ENCODE measurements at regions not wholly inside any gene's neighbourhood (a gene's known extent, or its start where the extent isn't known, plus 50 kb on each side); places are given as distances from the start of the nearest gene placed in this dataset.

DNA sequence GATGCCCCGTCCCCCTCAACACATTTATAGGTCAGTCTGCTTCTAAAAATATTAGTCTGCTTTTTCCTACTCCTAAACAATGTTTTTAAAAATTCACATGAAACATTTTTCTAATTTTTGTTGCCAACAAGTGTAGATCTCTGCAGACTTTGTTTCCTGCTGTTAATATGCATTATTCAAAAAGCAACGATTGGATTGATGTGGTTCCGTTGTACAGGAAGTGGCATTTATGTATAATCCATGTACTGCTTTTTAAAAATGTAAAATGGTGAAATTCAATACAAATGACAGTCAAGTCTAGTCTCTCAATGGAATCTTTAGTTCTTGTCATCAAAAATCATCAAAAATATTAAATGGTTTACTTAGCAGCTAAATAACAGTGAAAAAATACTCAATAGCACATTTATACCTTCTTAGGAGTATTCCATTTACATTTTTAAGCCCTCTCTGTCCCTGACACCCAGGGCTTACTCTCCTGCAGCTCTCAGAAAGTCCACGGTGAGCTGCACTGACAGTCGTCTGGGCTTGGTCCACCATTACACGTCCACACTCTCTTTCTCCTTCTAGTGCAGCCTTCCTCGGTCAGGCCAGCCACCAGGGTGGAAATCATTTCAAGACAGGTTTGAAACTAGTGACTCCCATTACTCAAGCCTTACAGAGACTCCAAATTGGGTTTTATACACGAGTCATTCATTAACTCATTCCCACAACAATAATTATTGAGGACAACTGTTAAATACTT is 211.5 kb downstream of the TMEM200A start:
- Histone ChIP-seq H4K20me1 (replicated peaks; ENCODE audit: control insufficient read depth, insufficient read depth, low read length) (no peaks in the 10 kb centered on the region), H3K4me3 (no peak overlapping the region), H2AFZ (ENCODE audit: low read depth, low read length) (no peak overlapping the region), H3K9me1 (ENCODE audit: control insufficient read depth, insufficient read depth, low read length) (no peaks in the 10 kb centered on the region), H3K9me3 (replicated peaks; ENCODE audit: control insufficient read depth, insufficient read depth, low read depth, low read length) (no peaks in the 10 kb centered on the region), H3K36me3 (ENCODE audit: control insufficient read depth, insufficient read depth, low read length) (no peaks in the 10 kb centered on the region), H3K27me3 (ENCODE audit: control insufficient read depth in 2 of 2, insufficient read depth in 2 of 2, low read length in 2 of 2) (no peaks in the 10 kb centered on the region), H3K4me2 (ENCODE audit: insufficient read depth, low read length) (no peak overlapping the region), H3K27ac (ENCODE audit: extremely low read depth, low read depth, low read length) (no peak overlapping the region), H3K4me1 (replicated peaks in 1 of 2; ENCODE audit: control insufficient read depth in 2 of 2, insufficient read depth in 2 of 2, low read length in 2 of 2) (no peaks in the 10 kb centered on the region), H3K79me2 (ENCODE audit: control insufficient read depth, insufficient read depth, low read length) (no peaks in the 10 kb centered on the region), H3K9ac (ENCODE audit: insufficient read depth in 1 of 2, low read depth in 2 of 2, low read length in 2 of 2) (no peak overlapping the region)
- DNase-seq (ENCODE audit: extremely low read depth in 1 of 4, low spot score in 3 of 4) (no peak), FAIRE-seq (no peak), ATAC-seq (no peak)
- no TSS peak for BruUV-seq (replicated peaks)
- ChIA-PET POLR2A (no interaction called here), CTCF (ENCODE audit: low intra/inter-chr PET ratio) (no interaction called here)
- no peak for TF ChIP-seq TCFL5 (CRISPR knock-in tag; conservative IDR thresholded peaks at IDR 0.05)
- TF ChIP-seq ZNF184 (CRISPR knock-in tag; IDR thresholded peaks at IDR 0.05) = no peak
- TF ChIP-seq MCM3 (IDR thresholded peaks at IDR 0.05) = no peak
- in situ Hi-C loops (cut with MboI) = no loop called here
- intact Hi-C loops (cut with micrococcal nuclease) = no loop called here
- whole genome bisulfite sequencing (ENCODE audit: insufficient coverage, low coverage, missing lambda C conversion rate) = 0% methylated on average over 8 of the region's 8 CpGs

DNA sequence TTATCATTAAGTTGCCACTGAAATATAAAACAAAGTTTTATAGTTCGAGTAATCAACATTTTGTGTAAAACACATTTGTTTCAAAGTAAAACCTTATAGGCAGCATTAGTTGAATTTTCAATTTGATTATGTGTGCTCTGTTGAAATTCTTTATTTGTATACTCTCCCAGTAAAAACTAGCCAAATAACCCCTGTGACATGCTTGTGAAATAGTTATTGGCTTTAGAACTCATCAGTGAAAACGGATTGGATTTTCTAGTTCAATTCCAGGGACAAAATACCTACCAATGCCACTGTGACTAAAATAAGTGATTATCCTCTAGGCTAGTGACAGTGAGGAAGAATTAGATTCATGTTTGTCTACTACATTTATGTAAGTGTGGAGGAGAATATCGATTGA is 212.9 kb downstream of the TMEM200A start:
- in situ Hi-C loops (cut with MboI) (no loop called here), intact Hi-C loops (cut with micrococcal nuclease) (no loop called here)
- Histone ChIP-seq H3K79me2 (ENCODE audit: control insufficient read depth, insufficient read depth, low read length) (no peaks in the 10 kb centered on the region), H3K36me3 (ENCODE audit: control insufficient read depth, insufficient read depth, low read length) (no peaks in the 10 kb centered on the region), H3K27ac (ENCODE audit: extremely low read depth, low read depth, low read length) (no peak overlapping the region), H2AFZ (ENCODE audit: low read depth, low read length) (no peak overlapping the region), H3K4me3 (no peak overlapping the region), H3K9ac (ENCODE audit: insufficient read depth in 1 of 2, low read depth in 2 of 2, low read length in 2 of 2) (no peak overlapping the region), H3K9me3 (replicated peaks; ENCODE audit: control insufficient read depth, insufficient read depth, low read depth, low read length) (no peaks in the 10 kb centered on the region), H3K9me1 (ENCODE audit: control insufficient read depth, insufficient read depth, low read length) (no peaks in the 10 kb centered on the region), H4K20me1 (replicated peaks; ENCODE audit: control insufficient read depth, insufficient read depth, low read length) (no peaks in the 10 kb centered on the region), H3K4me2 (ENCODE audit: insufficient read depth, low read length) (no peak overlapping the region), H3K4me1 (replicated peaks in 1 of 2; ENCODE audit: control insufficient read depth in 2 of 2, insufficient read depth in 2 of 2, low read length in 2 of 2) (no peaks in the 10 kb centered on the region), H3K27me3 (ENCODE audit: control insufficient read depth in 2 of 2, insufficient read depth in 2 of 2, low read length in 2 of 2) (no peaks in the 10 kb centered on the region)
- WGBS (ENCODE audit: insufficient coverage, low coverage, missing lambda C conversion rate) = 0% methylated on average over 3 of the region's 3 CpGs
- POLR2A ChIA-PET = no interaction called here
- ATAC-seq = no peak
- FAIRE-seq = no peak
- DNase-seq (ENCODE audit: extremely low read depth in 1 of 4, low spot score in 3 of 4) = no peak
- CTCF ChIA-PET (ENCODE audit: low intra/inter-chr PET ratio) = no interaction called here
- no TSS peak for BruUV-seq (replicated peaks)
- TF ChIP-seq EP300 (IDR thresholded peaks at IDR 0.05; ENCODE audit: low read length) = no peak
- no peak for TF ChIP-seq IRF2 (CRISPR knock-in tag; IDR thresholded peaks at IDR 0.05)
- no peak for TF ChIP-seq KDM5B (IDR thresholded peaks at IDR 0.05; ENCODE audit: insufficient replicate concordance, low read depth, low read length)
- TF ChIP-seq FIP1L1 (IDR thresholded peaks at IDR 0.05; ENCODE audit: low read depth, low read length, poor library complexity, severe bottlenecking) = no peak
- TF ChIP-seq, protein P1, sequence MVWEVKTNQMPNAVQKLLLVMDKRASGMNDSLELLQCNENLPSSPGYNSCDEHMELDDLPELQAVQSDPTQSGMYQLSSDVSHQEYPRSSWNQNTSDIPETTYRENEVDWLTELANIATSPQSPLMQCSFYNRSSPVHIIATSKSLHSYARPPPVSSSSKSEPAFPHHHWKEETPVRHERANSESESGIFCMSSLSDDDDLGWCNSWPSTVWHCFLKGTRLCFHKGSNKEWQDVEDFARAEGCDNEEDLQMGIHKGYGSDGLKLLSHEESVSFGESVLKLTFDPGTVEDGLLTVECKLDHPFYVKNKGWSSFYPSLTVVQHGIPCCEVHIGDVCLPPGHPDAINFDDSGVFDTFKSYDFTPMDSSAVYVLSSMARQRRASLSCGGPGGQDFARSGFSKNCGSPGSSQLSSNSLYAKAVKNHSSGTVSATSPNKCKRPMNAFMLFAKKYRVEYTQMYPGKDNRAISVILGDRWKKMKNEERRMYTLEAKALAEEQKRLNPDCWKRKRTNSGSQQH (CRISPR knock-in tag; IDR thresholded peaks at IDR 0.05) = no peak
- TF ChIP-seq, protein P2, sequence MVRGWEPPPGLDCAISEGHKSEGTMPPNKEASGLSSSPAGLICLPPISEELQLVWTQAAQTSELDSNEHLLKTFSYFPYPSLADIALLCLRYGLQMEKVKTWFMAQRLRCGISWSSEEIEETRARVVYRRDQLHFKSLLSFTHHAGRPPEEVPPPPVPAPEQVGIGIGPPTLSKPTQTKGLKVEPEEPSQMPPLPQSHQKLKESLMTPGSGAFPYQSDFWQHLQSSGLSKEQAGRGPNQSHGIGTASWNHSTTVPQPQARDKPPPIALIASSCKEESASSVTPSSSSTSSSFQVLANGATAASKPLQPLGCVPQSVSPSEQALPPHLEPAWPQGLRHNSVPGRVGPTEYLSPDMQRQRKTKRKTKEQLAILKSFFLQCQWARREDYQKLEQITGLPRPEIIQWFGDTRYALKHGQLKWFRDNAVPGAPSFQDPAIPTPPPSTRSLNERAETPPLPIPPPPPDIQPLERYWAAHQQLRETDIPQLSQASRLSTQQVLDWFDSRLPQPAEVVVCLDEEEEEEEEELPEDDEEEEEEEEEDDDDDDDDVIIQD (CRISPR knock-in tag; IDR thresholded peaks at IDR 0.05) = no peak
- TF ChIP-seq ZNF76 (CRISPR knock-in tag; IDR thresholded peaks at IDR 0.05; ENCODE audit: borderline replicate concordance) = no peak
- TF ChIP-seq DPF2 (IDR thresholded peaks at IDR 0.05) = no peak
- no peak for TF ChIP-seq ZBED1 (IDR thresholded peaks at IDR 0.05)
- no peak for TF ChIP-seq BRD4 (IDR thresholded peaks at IDR 0.05)
- TF ChIP-seq YBX1 (IDR thresholded peaks at IDR 0.05) = no peak
- TF ChIP-seq, protein P3, sequence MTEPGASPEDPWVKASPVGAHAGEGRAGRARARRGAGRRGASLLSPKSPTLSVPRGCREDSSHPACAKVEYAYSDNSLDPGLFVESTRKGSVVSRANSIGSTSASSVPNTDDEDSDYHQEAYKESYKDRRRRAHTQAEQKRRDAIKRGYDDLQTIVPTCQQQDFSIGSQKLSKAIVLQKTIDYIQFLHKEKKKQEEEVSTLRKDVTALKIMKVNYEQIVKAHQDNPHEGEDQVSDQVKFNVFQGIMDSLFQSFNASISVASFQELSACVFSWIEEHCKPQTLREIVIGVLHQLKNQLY (CRISPR knock-in tag; conservative IDR thresholded peaks at IDR 0.05) = no peak
